Adrenal gland (tissue), 5 donors: ENCODE measurements at regions not wholly inside any gene's neighbourhood (a gene's known extent, or its start where the extent isn't known, plus 50 kb on each side); places are given as distances from the start of the nearest gene placed in this dataset.

Experiments used
- CTCF ChIP-seq, 6 experiments: fragments of 450-650 bp in 4 of 6; fragments of 200-600 bp in 2 of 6; sonication (generic) in 1 of 6; IDR thresholded peaks; 1 replicate in 5 of 6; 2 replicates in 1 of 6; pipeline versions ENCODE4 v1.5.1 to v1.8.0; 2016 to 2021; ENCODE audit warnings: antibody characterized with exemption in 6 of 6, mild to moderate bottlenecking in 2 of 6, moderate library complexity in 1 of 6
- POLR2A ChIP-seq, 2 donors: fragments of 450-650 bp; IDR thresholded peaks; one replicate each; pipeline ENCODE4 v1.6.1; 2017; ENCODE audit warnings: antibody characterized with exemption in 2 of 2, mild to moderate bottlenecking in 2 of 2, moderate library complexity in 1 of 2
- donor health status: DM: no; HTN: no; CAD: no.

GRCh38 chr12:97235102-97235501 lies 227.5 kb upstream of the RMST start:
- TF ChIP-seq CTCF (IDR thresholded peaks at IDR 0.05) (no peak), POLR2A (IDR thresholded peaks at IDR 0.05) (no peak)
